HUES48 (cell line): ENCODE measurements at regions not wholly inside any gene's neighbourhood (a gene's known extent, or its start where the extent isn't known, plus 50 kb on each side); places are given as distances from the start of the nearest gene placed in this dataset.

ENCODE experiments used
- H3K27ac ChIP-seq: one replicate; pipeline ENCODE4 v1.7.0; 2013; ENCODE audit warnings: low read depth, low read length, inconsistent platforms
- H3K27me3 ChIP-seq: 2 replicates; pipeline ENCODE4 v1.6.1; 2013; ENCODE audit warnings: mild to moderate bottlenecking, low read length; ENCODE audit not compliant: control insufficient read depth, insufficient read depth
- H3K36me3 ChIP-seq: 2 replicates; pipeline ENCODE4 v1.6.1; 2013; ENCODE audit warnings: low read length; ENCODE audit not compliant: control insufficient read depth, insufficient read depth
- H3K4me1 ChIP-seq: 2 replicates; pipeline ENCODE4 v1.6.1; 2013; ENCODE audit warnings: mild to moderate bottlenecking, low read length; ENCODE audit not compliant: control insufficient read depth, insufficient read depth
- H3K4me3 ChIP-seq: 2 replicates; pipeline ENCODE4 v1.5.1; 2013; ENCODE audit warnings: mild to moderate bottlenecking, low read depth, low read length
- H3K9ac ChIP-seq: 2 replicates; pipeline ENCODE4 v1.6.1; 2013; ENCODE audit warnings: mild to moderate bottlenecking, low read depth, low read length, moderate library complexity
- H3K9me3 ChIP-seq: 2 replicates; pipeline ENCODE4 v1.6.1; 2013; ENCODE audit warnings: low read length; ENCODE audit not compliant: control insufficient read depth, insufficient read depth

DNA sequence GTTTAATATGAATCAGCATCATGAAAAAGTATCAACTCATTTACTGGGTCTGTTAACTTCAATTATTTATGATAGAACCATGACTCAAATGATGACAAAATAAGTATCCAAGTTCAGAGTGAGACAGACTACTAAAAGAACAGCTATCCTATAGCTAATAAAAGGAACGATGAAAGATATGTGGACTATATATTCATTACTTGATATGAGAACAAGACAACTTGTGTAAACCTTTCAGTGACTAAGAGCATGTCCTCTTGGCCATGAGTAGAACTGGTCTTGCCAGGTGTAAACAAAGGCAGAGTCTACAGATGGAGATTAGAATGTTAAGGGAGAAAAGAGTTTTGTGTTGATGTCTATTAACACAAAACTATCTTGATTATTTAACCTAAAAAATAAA, 360.4 kb upstream of the ZC3H15 start:
- H3K36me3 ChIP-seq: no peaks in the 10 kb centered on the region
- H3K4me3 ChIP-seq: peak overlapping the region; percentile 34; the same call in 1 of the 2 replicates
- no peaks in the 10 kb centered on the region for H3K27me3 ChIP-seq
- H3K9me3 ChIP-seq: no peaks in the 10 kb centered on the region
- H3K4me1 ChIP-seq: peaks cover 52% of the 10 kb centered on the region
- H3K27ac ChIP-seq: peak overlapping the region; percentile 88
- H3K9ac ChIP-seq: no peak overlapping the region

DNA sequence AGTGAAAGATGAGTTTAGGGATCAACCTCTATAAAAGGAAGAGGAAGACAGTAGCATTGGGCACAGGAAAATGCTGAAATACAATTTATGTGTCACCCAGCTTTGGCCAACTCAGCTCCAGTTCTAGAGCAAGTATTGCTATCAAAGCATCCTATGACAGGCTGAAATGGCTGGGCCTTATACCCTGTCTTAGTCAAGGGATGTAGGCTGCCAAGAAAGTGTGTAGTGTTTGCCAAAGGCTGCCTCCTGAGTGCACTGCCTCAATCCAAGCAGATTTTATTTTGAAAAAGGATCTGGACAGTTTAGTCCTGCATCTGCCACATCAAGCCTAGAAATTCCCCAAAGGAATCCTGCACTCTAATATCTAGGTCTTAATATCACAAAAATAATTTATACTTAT, 359.9 kb upstream of the ZC3H15 start:
- H3K9ac ChIP-seq: no peak overlapping the region
- no peak overlapping the region for H3K4me3 ChIP-seq
- H3K27me3 ChIP-seq: no peaks in the 10 kb centered on the region
- H3K36me3 ChIP-seq: no peaks in the 10 kb centered on the region
- H3K27ac ChIP-seq: no peak overlapping the region
- no peaks in the 10 kb centered on the region for H3K9me3 ChIP-seq
- peaks cover 57% of the 10 kb centered on the region for H3K4me1 ChIP-seq

DNA sequence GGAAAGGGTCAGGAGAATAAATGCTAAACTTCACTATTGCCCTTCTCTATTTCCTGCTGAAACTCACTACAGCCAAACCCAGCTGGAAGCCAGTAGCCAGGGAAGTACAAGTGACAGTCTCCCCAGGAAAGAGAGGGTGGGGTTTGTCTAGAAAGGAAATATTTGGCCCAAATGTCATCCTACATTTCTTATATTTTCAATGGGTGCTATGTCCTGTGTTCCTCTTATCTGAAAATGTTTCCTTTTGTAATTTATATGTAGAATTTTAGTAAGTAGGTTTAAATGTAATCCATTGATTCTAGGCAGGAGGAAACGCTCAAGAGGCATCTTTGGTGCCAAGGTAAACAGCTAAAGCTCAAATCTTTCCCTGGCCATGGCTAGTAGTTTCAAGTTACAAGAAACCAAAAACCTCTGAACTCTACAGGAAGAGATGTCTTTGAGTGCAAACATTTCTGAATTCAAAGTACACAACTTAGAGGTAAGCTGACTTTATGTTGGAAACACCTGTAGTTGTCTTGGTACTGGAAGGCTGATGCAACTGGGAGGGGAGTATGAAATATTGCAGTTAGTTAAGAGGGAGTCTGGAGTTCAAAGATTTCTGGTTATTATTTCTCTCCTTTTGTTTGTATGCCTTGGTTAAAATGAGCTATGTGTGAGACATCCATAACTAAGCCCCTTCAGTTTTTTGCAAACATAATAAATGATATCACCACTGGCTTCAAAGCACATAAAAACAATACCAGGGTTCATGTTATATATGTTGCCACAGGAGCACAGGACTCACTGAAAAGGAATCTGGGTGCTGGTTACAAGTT, 356.1 kb upstream of the ZC3H15 start:
- H3K9ac ChIP-seq: no peak overlapping the region
- H3K27me3 ChIP-seq: no peaks in the 10 kb centered on the region
- H3K36me3 ChIP-seq: no peaks in the 10 kb centered on the region
- H3K4me1 ChIP-seq: peaks cover 49% of the 10 kb centered on the region
- peak overlapping the region; percentile 53 for H3K27ac ChIP-seq
- H3K4me3 ChIP-seq: no peak overlapping the region
- no peaks in the 10 kb centered on the region for H3K9me3 ChIP-seq

DNA sequence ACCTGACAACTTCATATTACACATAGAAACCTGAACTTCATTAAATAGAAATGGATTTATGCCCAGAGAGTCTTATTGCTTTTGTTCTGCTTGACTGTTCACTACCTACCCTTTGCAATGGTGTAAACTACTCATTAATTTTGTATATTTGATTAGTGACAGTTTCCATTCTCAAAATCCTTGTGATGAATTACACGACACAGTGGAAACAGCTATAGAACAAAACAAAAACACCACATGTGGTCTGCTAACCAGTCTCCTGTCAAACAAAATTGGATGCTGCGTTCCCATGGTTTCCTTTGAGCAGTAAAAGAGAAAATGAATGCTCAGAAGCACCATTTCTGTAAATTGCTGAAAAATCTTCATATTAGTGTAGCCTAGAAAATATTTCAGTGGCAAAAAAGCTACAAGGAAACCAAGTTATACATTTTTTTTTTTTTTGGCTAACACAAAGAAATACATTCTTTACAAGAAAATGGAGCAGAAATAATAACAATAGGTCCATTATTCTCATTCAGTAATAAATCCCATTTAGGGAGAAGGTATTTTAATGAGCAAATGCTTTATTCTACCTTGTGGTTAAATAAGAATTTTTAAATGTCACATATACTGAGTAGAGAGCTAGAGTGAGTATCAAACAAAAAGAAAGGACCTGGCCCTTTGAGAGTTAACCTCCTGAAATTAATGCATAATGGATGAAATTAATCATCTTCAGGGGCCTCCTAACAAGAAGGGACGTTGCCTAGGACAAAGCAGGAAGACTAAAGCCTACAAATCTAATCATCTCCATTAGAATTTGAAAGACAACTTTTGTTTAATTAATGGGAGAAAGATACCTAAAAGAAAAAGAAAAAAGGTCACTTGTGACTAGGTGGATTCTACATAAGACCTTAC, 355.1 kb upstream of the ZC3H15 start:
- Histone ChIP-seq H3K4me1 (peaks cover 39% of the 10 kb centered on the region), H3K4me3 (no peak overlapping the region), H3K9ac (no peak overlapping the region), H3K36me3 (no peaks in the 10 kb centered on the region), H3K27ac (peak overlapping the region; percentile 21), H3K27me3 (no peaks in the 10 kb centered on the region), H3K9me3 (no peaks in the 10 kb centered on the region)

DNA sequence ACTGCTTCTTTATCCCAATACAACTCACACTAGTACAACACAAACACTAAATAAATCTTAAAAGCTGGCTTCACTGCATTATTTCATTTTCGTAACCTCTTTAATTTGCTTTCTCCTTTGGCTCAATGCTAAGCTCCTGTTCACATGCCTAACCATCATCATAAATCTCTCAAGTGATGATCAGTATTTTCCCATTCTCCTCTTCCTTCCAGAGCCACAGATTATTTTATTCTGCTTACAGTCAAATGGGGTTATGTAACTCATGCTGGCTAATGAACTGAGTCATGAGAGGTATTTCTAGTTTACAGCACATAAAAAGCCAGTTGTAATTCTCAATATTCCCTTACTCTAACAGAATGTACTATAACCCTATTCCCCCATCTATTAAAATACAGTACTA, 350.4 kb upstream of the ZC3H15 start:
- Histone ChIP-seq H3K9ac (no peak overlapping the region), H3K27me3 (no peaks in the 10 kb centered on the region), H3K4me1 (peaks cover 10% of the 10 kb centered on the region), H3K4me3 (no peak overlapping the region), H3K27ac (no peak overlapping the region), H3K9me3 (no peaks in the 10 kb centered on the region), H3K36me3 (no peaks in the 10 kb centered on the region)

DNA sequence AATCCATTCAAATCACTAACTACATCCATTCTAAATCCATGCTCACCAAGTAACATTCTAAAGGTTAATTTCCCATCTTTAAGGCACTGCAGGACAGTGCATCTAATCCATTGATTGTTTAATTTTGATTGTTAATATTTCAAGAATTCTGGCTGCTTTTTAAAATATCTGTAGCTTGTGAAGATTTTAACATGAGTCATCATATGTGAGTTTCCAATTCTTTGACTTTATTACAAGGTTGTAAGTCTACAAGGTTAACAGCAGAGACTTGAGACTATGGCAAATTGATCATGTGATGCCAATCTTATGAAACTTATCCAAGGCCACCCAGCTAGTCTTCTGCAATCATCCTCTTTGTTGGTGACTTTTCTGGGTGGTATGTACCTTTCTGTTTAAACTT, 349.2 kb upstream of the ZC3H15 start:
- no peak overlapping the region for H3K9ac ChIP-seq
- H3K4me3 ChIP-seq: no peak overlapping the region
- H3K27me3 ChIP-seq: no peaks in the 10 kb centered on the region
- H3K27ac ChIP-seq: no peak overlapping the region
- H3K4me1 ChIP-seq: no peaks in the 10 kb centered on the region
- no peaks in the 10 kb centered on the region for H3K36me3 ChIP-seq
- no peaks in the 10 kb centered on the region for H3K9me3 ChIP-seq

DNA sequence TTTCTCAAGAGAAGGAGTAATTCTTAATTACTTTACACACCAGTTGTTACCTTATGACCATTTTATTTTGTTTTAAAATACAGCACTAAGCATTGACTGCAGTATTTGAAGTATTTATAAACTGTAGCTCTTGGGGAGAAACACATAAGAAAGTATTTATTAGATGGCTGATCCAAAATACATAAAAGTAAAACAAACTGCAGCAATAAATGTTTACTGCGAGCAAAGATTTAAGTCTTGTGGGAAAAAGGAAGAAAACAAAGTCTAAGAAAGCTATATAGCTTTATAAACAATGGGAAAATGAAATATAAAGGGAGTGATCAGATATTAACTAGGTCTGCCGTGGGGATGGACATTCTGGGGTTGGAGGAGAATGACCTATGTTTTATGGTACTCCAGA, 347.2 kb upstream of the ZC3H15 start:
- H3K27ac ChIP-seq: no peak overlapping the region
- H3K4me1 ChIP-seq: no peaks in the 10 kb centered on the region
- H3K9ac ChIP-seq: no peak overlapping the region

DNA sequence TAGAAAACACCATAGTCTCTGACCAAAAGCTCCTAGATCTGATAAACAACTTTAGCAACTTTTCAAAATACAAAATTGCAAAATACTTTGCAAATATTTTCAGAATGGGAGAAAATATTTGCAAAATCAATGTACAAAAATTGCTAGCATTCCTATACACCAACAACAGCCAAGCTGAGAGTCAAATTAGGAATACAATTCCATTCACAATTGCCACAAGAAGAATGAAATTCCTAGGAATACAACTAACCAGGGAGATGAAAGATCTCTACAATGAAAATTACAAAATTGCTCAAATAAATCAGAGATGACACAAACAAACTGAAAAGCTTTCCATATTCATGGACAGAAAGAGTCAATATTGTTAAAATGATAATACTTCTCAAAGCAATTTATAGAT, 327.0 kb upstream of the ZC3H15 start:
- Histone ChIP-seq H3K4me3 (no peak overlapping the region), H3K9ac (no peak overlapping the region), H3K27me3 (no peaks in the 10 kb centered on the region), H3K36me3 (no peaks in the 10 kb centered on the region), H3K27ac (no peak overlapping the region), H3K9me3 (peaks cover 8% of the 10 kb centered on the region; the same call in 1 of the 2 replicates), H3K4me1 (no peaks in the 10 kb centered on the region)

More for the DNA sequence above, 347.2 kb upstream of the ZC3H15 start:
- no peaks in the 10 kb centered on the region for H3K9me3 ChIP-seq
- H3K4me3 ChIP-seq: no peak overlapping the region
- H3K27me3 ChIP-seq: no peaks in the 10 kb centered on the region
- H3K36me3 ChIP-seq: no peaks in the 10 kb centered on the region

DNA sequence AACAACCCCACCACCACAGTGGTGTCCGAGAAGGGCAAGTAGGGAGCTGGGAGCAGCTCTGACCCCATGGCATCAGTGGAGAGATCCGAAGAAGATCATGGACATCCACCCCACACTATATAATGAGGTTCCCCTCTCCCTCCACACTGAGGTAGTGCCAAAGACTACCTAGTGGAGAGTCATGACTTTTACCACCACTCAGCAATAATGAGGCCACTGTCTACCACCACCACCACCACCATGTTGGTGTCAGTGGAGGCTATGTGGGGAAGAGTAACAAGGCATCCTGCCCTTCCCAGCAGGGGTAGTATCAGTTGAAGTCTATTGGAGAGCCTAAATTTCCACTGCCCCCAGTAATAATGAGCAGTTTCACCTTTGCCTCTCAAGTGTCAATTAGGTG, 321.7 kb upstream of the ZC3H15 start:
- Histone ChIP-seq H3K27ac (no peak overlapping the region), H3K4me1 (no peaks in the 10 kb centered on the region), H3K4me3 (no peak overlapping the region), H3K27me3 (no peaks in the 10 kb centered on the region), H3K9me3 (no peaks in the 10 kb centered on the region), H3K36me3 (no peaks in the 10 kb centered on the region), H3K9ac (no peak overlapping the region)

DNA sequence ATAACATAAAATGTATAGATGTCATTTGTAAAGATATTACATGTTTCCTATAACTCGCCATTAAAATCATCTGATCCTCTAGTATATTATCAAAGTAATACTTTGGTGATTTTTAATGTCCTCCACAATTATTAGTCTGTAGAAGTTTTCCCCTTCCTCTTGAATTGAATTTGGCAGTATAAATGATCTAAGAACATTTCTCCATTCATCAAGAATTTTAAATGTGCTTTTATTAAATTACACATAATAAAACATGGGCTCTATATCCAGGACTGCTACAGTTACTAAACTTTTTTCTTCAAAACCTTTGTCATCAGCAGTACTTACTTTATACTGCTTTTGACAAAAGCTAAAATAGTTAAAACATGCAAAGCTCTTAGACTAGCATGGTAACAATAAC, 315.4 kb upstream of the ZC3H15 start:
- Histone ChIP-seq H3K9me3 (no peaks in the 10 kb centered on the region), H3K27ac (no peak overlapping the region), H3K4me1 (no peaks in the 10 kb centered on the region), H3K4me3 (no peak overlapping the region), H3K36me3 (no peaks in the 10 kb centered on the region), H3K9ac (no peak overlapping the region), H3K27me3 (no peaks in the 10 kb centered on the region)

DNA sequence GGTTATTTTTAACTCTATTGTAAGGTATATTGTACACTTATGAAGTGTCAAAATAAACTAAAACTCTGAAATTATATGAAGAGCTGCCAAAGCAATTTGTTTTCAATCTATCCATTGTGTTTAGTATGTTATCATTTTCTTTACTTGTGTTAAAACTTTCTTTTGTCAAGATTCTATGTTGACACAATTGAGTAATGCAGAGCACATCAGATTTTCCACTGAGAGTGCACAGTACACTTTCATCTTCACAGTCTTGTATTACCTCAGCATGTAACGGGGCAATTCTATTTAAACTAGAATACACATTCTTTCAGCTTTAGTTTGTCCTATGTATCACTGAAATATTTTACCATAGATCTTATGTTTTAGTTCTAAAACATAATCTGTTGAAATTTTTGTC, 304.4 kb upstream of the ZC3H15 start:
- no peaks in the 10 kb centered on the region for H3K27me3 ChIP-seq

More for the DNA sequence above, 304.4 kb upstream of the ZC3H15 start:
- H3K4me3 ChIP-seq: no peak overlapping the region
- H3K36me3 ChIP-seq: no peaks in the 10 kb centered on the region
- H3K27ac ChIP-seq: no peak overlapping the region
- H3K9me3 ChIP-seq: no peaks in the 10 kb centered on the region
- H3K4me1 ChIP-seq: no peaks in the 10 kb centered on the region
- H3K9ac ChIP-seq: no peak overlapping the region
